ENCODE measurements at regions not wholly inside any gene's neighbourhood (a gene's known extent, or its start where the extent isn't known, plus 50 kb on each side); places are given as distances from the start of the nearest gene placed in this dataset.
A peak's percentile ranks its signal among the peaks of the same experiment; 100 is the strongest.

DNA sequence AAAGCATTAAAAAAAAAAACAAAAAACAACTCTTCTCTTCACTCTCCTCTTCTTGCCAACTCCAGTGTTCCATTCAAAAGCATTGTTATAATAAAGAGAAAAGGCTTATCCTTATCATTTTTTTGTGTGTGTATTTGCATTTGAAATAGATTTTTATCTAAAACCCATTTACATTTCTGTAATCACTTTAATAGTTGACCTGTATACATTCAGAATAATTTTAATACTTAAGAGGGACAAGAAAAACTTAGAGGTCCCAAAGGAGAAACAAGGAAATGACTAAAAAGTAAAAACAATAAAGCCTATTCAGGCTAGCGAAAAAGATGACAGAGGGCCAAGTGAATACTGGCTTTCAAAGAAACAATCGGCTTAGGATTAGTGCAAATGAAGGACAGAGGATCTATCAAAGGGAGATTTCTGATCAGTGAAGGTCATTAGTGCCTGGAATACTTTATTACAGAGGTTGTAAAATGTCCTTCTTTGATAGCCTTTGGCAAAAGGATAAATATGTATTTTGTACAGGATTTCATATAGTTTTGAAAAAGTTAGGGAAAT, 808.3 kb downstream of the RPA4 start:
- no peak overlapping the region for H3K4me3 ChIP-seq (ENCODE audit: low read depth, low read length)
- TF ChIP-seq CTCF (IDR thresholded peaks at IDR 0.05; ENCODE audit: insufficient read depth, low read length), result no peak
- peak; percentile 6 for DNase-seq (ENCODE audit: low read depth)

DNA sequence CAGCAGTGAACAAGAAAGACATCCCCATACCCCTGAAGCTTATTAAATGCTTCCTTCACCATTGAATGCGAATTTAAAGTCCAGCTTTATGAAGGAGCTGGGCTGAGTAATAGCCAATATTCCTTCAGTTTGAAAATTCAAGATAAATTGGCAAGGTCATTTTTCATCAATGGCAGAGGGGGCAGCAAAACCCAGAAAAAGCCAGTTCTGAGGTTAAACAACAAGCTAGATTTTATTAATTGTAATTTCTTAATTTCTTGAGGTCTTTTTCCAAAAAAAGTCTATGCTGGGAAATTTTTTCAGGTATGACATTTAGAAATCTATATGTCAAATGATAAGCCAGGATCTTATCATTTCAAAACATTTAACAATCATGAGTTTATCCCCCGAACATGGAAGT, 808.9 kb downstream of the RPA4 start:
- H3K4me3 ChIP-seq (ENCODE audit: low read depth, low read length), result no peak overlapping the region
- no peak for TF ChIP-seq CTCF (IDR thresholded peaks at IDR 0.05; ENCODE audit: insufficient read depth, low read length)
- DNase-seq (ENCODE audit: low read depth), result no peak

DNA sequence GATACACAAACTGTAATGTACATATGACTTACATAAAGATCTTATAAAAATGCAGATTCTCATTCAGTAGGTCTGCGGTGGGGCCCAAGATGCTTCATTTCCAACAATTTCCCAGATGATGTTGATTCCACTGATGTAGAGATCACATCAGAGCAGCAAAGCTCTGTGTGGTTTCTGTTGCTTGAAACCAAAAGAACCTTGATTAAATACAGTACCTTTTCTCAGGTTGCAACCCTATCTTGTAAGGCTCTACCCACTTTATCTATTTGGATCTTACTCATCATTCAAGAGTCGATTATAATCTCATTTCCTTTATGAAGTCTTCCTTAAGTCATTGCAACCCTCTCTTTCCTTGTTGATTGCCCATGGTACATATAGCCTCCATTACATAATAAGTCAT, 816.8 kb downstream of the RPA4 start:
- H3K4me3 ChIP-seq (ENCODE audit: low read depth, low read length), result no peak overlapping the region
- DNase-seq (ENCODE audit: low read depth), result no peak
- no peak for TF ChIP-seq CTCF (IDR thresholded peaks at IDR 0.05; ENCODE audit: insufficient read depth, low read length)

DNA sequence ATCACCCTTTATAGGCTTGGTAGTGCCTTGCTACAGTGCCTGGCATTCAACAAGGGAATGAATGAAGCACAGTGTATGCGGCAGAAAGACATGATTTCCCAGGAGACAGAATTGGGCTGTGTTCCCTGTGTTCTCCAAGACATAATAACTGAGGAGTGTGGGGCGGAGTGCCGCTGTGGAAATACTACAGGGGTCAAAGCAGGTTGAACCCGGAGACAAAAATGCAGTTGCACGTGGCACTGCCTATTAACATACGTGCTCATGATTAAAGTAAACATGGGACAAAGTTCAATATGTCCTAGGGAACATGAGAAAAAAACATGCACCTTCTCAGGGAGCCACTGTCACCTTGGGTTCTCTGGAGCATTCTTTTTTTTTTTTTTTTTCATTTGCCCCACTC, 820.8 kb downstream of the RPA4 start:
- no peak for DNase-seq (ENCODE audit: low read depth)
- no peak for TF ChIP-seq CTCF (IDR thresholded peaks at IDR 0.05; ENCODE audit: insufficient read depth, low read length)

DNA sequence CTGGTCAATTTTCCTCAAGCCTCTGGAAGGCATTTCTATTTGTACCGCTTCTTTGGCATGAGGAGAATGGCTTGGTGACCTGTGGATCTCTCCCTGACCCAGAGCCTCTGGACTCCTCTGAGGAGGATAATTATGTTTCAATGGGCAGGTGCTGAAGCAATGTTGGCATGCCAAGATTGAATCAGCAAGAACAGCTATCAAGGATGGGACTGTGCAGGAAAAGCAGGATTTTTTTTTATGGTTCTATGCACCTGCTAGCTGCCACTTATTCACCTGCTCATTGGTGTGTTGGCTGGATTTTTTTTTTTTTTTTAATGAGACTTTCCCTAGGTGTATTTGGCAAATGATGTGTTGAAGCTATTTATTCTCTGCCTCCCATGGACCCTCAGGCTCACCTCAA, 821.2 kb downstream of the RPA4 start:
- no peak for DNase-seq (ENCODE audit: low read depth)
- no peak for TF ChIP-seq CTCF (IDR thresholded peaks at IDR 0.05; ENCODE audit: insufficient read depth, low read length)
- no peak overlapping the region for H3K4me3 ChIP-seq (ENCODE audit: low read depth, low read length)

More for the DNA sequence above, 820.8 kb downstream of the RPA4 start:
- no peak overlapping the region for H3K4me3 ChIP-seq (ENCODE audit: low read depth, low read length)

DNA sequence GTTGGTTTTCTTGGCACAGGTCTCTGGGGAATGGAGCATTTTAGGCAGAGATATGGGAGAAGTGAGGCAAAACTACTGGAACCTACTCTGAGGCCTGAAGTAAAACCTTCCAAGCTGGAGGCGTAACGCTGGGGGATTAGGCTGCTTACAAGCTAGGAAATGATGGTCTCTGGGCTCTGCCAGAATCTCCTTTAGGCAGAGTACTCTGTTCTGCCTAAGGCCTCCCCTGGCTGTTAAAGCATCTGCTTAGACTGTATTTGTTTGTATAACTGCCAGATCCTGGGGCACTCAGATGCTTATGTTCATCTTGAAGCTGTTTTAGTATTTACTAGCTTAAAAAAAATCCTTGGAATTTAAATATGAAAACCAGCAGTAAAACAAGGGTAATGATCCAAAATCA, 822.2 kb downstream of the RPA4 start:
- DNase-seq (ENCODE audit: low read depth), result no peak
- no peak for TF ChIP-seq CTCF (IDR thresholded peaks at IDR 0.05; ENCODE audit: insufficient read depth, low read length)

DNA sequence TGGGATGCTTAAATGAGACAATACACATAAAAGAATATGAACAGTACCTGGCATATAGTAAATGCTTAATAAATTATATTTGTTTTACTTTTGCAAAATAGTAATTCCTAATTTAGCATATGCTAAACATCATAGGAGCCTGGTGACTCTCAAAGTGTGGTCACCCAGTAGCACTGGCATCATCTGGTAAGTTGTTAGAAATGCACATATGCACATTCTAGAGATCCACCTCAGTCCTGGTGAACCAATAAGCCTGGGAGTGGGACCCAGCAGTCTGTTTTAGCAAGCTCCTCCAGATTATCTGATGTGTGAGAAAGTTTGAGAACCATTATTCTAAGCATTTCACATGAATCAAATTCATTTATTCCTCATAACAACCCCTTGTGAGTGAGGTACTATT, 830.4 kb downstream of the RPA4 start:
- TF ChIP-seq CTCF (IDR thresholded peaks at IDR 0.05; ENCODE audit: insufficient read depth, low read length), result no peak
- no peak overlapping the region for H3K4me3 ChIP-seq (ENCODE audit: low read depth, low read length)
- DNase-seq (ENCODE audit: low read depth), result no peak

More for the DNA sequence above, 822.2 kb downstream of the RPA4 start:
- H3K4me3 ChIP-seq (ENCODE audit: low read depth, low read length), result no peak overlapping the region

Data from fibroblast of the aortic adventitia (primary cell).